Transverse colon (tissue), 3 donors: ENCODE measurements at regions not wholly inside any gene's neighbourhood (a gene's known extent, or its start where the extent isn't known, plus 50 kb on each side); places are given as distances from the start of the nearest gene placed in this dataset.

ENCODE experiments used
- CTCF ChIP-seq, 5 experiments: fragments of 200-600 bp in 3 of 5; fragments of 450-650 bp in 2 of 5; sonication (generic) in 3 of 5; IDR thresholded peaks; 1 replicate in 2 of 5; 2 replicates in 3 of 5; pipeline ENCODE4 v1.5.1; 2016 to 2017; ENCODE audit warnings: antibody characterized with exemption in 5 of 5, inconsistent platforms in 3 of 5, mild to moderate bottlenecking in 2 of 5, moderate library complexity in 1 of 5
- EP300 ChIP-seq: sonication (generic); formaldehyde crosslinking; IDR thresholded peaks from one replicate; pipeline ENCODE4 v1.6.1; 2017; ENCODE audit warnings: antibody characterized with exemption, low read depth
- POLR2A ChIP-seq: fragments of 450-650 bp; IDR thresholded peaks from one replicate; pipeline ENCODE4 v1.6.1; 2016; ENCODE audit warnings: antibody characterized with exemption, mild to moderate bottlenecking, moderate library complexity

- no peak for TF ChIP-seq POLR2A
- TF ChIP-seq EP300 = no peak
- TF ChIP-seq CTCF (IDR thresholded peaks at IDR 0.05) = no peak
These were observed 226.9 kb downstream of the ADAMTS9 start for GRCh38 chr3:64460877-64461276.
